GM12878 (cell line): ENCODE measurements at regions not wholly inside any gene's neighbourhood (a gene's known extent, or its start where the extent isn't known, plus 50 kb on each side); places are given as distances from the start of the nearest gene placed in this dataset.

Experiments
- ATAC-seq: fragments of 200-7000 bp; cut with Tn5 transposase; 3 replicates; pipeline ENCODE4 v1.9.1; 2020; ENCODE audit warnings: mild to moderate bottlenecking, moderate library complexity
- BruUV-seq: library from RNA; stranded (reverse); fragments of 400-500 nt; replicated peaks from 2 replicates; lab custom pipeline; 2021; lab: Mats Ljungman, UMichigan
- CTCF ChIA-PET: fragments of 300-600 bp; sonication (Branson Sonifier 250); formaldehyde crosslinking; extraction: SDS; loops from one replicate; lab custom pipeline; 2021; ENCODE audit warnings: inconsistent platforms; lab: Yijun Ruan, JAX
- POLR2A ChIA-PET: fragments of 350-600 bp; formaldehyde crosslinking; extraction: SDS; loops from one replicate; lab custom pipeline; 2021; ENCODE audit warnings: inconsistent platforms; lab: Charles Lee
- RAD21 ChIA-PET: fragments of 300-600 bp; sonication (Branson Sonifier 250); formaldehyde crosslinking; loops from one replicate; lab custom pipeline; 2023; ENCODE audit warnings: antibody characterized with exemption; ENCODE audit not compliant: unreplicated experiment; lab: Charles Lee
- SMC1A ChIA-PET: fragments of 300-600 bp; sonication (Branson Sonifier 250); formaldehyde crosslinking; loops from one replicate; lab custom pipeline; 2023; ENCODE audit not compliant: unreplicated experiment, uncharacterized antibody; lab: Charles Lee
- DNase-seq: peaks from one replicate; pipeline ENCODE4 v3.0.0-alpha.2; 2011; ENCODE audit warnings: low read depth, low spot score
- FAIRE-seq: peaks from 3 replicates; lab custom pipeline; 2011; peaks lifted over from hg19 to GRCh38; lab: Jason Lieb, UNC
- H2AFZ ChIP-seq: 2 replicates; pipeline ENCODE4 v1.6.0; 2011; ENCODE audit warnings: low read depth, low read length, control low read depth; ENCODE audit not compliant: control insufficient read depth
- H3K27ac ChIP-seq: 2 replicates; pipeline ENCODE4 v1.5.1; 2011; ENCODE audit warnings: control low read depth; ENCODE audit not compliant: control insufficient read depth, insufficient read depth
- H3K27me3 ChIP-seq, 2 experiments: replicated peaks in 1 of 2; 2 replicates each; pipeline versions ENCODE4 v1.6.0 to v1.6.1; 2011; ENCODE audit warnings: low read length in 1 of 2; ENCODE audit not compliant: control insufficient read depth in 2 of 2, insufficient read depth in 2 of 2
- H3K36me3 ChIP-seq, 2 experiments: 2 replicates each; pipeline ENCODE4 v1.5.1; 2011; ENCODE audit warnings: low read length in 1 of 2; ENCODE audit not compliant: control insufficient read depth in 2 of 2, insufficient read depth in 2 of 2
- H3K4me1 ChIP-seq: 2 replicates; pipeline ENCODE4 v1.6.1; 2011; ENCODE audit warnings: mild to moderate bottlenecking, low read length, moderate library complexity, mixed read lengths; ENCODE audit not compliant: control insufficient read depth, insufficient read depth
- H3K4me2 ChIP-seq: 2 replicates; pipeline ENCODE4 v1.6.0; 2011; ENCODE audit warnings: control low read depth; ENCODE audit not compliant: control insufficient read depth, insufficient read depth
- H3K4me3 ChIP-seq: fragments of 200-600 bp; sonication (generic); 2 replicates; pipeline ENCODE4 v1.5.1; 2016
- H3K79me2 ChIP-seq: 2 replicates; pipeline ENCODE4 v1.6.0; 2011; ENCODE audit warnings: low read length; ENCODE audit not compliant: control insufficient read depth, insufficient read depth
- H3K9ac ChIP-seq: 2 replicates; pipeline ENCODE4 v1.8.0; 2011; ENCODE audit warnings: low read length, control low read depth, mixed read lengths; ENCODE audit not compliant: control insufficient read depth, insufficient read depth
- H3K9me3 ChIP-seq: replicated peaks from 3 replicates; pipeline ENCODE4 v1.5.1; 2011; ENCODE audit warnings: mild to moderate bottlenecking, low read length; ENCODE audit not compliant: control insufficient read depth, insufficient read depth
- H4K20me1 ChIP-seq: 2 replicates; pipeline ENCODE4 v1.6.0; 2011; ENCODE audit not compliant: control insufficient read depth, insufficient read depth
- ATF7 ChIP-seq: fragments of 450-650 bp; IDR thresholded peaks from 2 replicates; pipeline ENCODE4 v1.6.1; 2016; ENCODE audit warnings: low read depth, mild to moderate bottlenecking
- EED ChIP-seq: sonication (generic); IDR thresholded peaks from 2 replicates; pipeline ENCODE4 v1.6.1; 2016; ENCODE audit warnings: antibody characterized with exemption, low read depth
- EZH2 ChIP-seq: IDR thresholded peaks from 2 replicates; pipeline ENCODE4 v1.6.1; 2012; ENCODE audit warnings: low read depth, mild to moderate bottlenecking, control low read depth, inconsistent platforms, low read length, borderline replicate concordance; ENCODE audit not compliant: control insufficient read depth
- HCFC1 ChIP-seq: fragments of 150-350 bp; IDR thresholded peaks from 2 replicates; pipeline ENCODE4 v1.6.1; 2014; ENCODE audit warnings: low read length
- HDAC2 ChIP-seq: fragments of 200-600 bp; sonication (generic); IDR thresholded peaks from 2 replicates; pipeline ENCODE4 v1.6.1; 2017
- MYC ChIP-seq: IDR thresholded peaks from 2 replicates; pipeline ENCODE4 v1.6.1; 2011; ENCODE audit warnings: mild to moderate bottlenecking, low read length, moderate library complexity, inconsistent platforms; ENCODE audit not compliant: insufficient read depth, insufficient replicate concordance, insufficient read length, severe bottlenecking
- PAX8 ChIP-seq: fragments of 450-650 bp; IDR thresholded peaks from 2 replicates; pipeline ENCODE4 v1.6.1; 2017; ENCODE audit warnings: mild to moderate bottlenecking, moderate library complexity
- RFX5 ChIP-seq: IDR thresholded peaks from 2 replicates; pipeline ENCODE4 v1.6.1; 2011; ENCODE audit warnings: low read depth, low read length, improper control_type of control experiment
- RUNX3 ChIP-seq: IDR thresholded peaks from 2 replicates; pipeline ENCODE4 v1.6.1; 2012; ENCODE audit warnings: low read length, inconsistent platforms
- SMAD5 ChIP-seq: IDR thresholded peaks from 2 replicates; pipeline ENCODE4 v1.6.1; 2016; ENCODE audit warnings: antibody characterized with exemption, low read depth
- SPI1 ChIP-seq: IDR thresholded peaks from 2 replicates; pipeline ENCODE4 v1.6.1; 2011; ENCODE audit warnings: low read depth, mild to moderate bottlenecking, low read length, moderate library complexity, borderline replicate concordance; ENCODE audit not compliant: insufficient read depth
- SREBF2 ChIP-seq: IDR thresholded peaks from 2 replicates; pipeline ENCODE4 v1.6.1; 2012; ENCODE audit warnings: mild to moderate bottlenecking, low read length
- TCF3 ChIP-seq: IDR thresholded peaks from 2 replicates; pipeline ENCODE4 v1.6.1; 2012; ENCODE audit warnings: low read depth, mild to moderate bottlenecking, low read length, borderline replicate concordance; ENCODE audit not compliant: insufficient read depth
- WGBS: methylation state at CpG from one replicate; pipeline ENCODE4 v1.1.6; 2016; ENCODE audit warnings: low lambda C conversion rate; ENCODE audit not compliant: insufficient replicate concordance, insufficient coverage; ENCODE audit errors: missing lambda C conversion rate; 5-methylcytosine and 5-hydroxymethylcytosine counted together
- in situ Hi-C: fragments of 300-500 bp; cut with MboI; formaldehyde crosslinking; loops from 9 replicates; pipeline ENCODE4 v1.14.3; 2018; ENCODE audit warnings: mixed read lengths
- intact Hi-C: fragments of 100-400 bp; cut with micrococcal nuclease; formaldehyde crosslinking; loops from one replicate; pipeline ENCODE4 v1.14.2; 2022; ENCODE audit not compliant: unreplicated experiment
- TF ChIP-seq, protein P1 (sequence below): fragments of 150-350 bp; IDR thresholded peaks from 2 replicates; pipeline ENCODE4 v1.6.1; 2016; ENCODE audit warnings: low read depth, low read length
- TF ChIP-seq, protein P2 (sequence below): fragments of 450-650 bp; IDR thresholded peaks from 2 replicates; pipeline ENCODE4 v1.6.1; 2014; ENCODE audit warnings: mild to moderate bottlenecking

DNA sequence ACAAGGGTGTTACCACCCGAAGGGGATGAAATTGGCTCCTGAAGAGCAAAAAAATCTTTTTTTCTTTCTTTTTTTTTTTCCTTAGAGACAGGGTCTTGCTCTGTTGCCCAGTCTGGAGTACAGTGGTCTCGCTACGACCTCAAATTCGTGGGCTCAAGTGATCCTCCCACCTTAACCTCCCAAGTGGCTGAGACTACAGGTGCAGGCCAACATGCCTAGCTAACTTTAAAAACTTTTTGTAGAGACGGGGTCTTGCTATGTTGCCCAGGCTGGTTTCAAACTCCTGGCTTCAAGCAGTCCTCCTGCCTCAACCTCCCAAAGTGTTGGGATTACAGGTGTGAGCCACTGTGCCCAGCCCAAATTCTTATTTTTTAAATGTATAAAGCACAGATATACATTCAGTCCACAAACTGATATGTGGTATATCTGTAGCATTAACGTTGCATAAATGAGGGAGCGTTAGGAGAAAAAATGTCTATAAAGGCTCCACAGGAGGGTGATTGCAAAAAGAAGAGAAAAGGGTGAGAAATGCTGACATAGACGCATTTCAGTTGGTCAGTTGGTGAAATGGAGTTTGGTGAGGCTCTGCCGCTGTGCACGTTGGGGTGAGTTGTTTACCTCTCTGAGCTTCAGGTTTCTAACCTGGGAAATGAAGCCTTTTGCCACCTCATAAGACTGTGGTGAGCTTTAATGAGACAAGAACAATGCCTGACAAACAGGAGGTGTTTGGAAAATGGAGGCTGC lies 100.7 kb upstream of the PODXL start (continued):
- no peak for TF ChIP-seq HCFC1
- TF ChIP-seq, protein P1, sequence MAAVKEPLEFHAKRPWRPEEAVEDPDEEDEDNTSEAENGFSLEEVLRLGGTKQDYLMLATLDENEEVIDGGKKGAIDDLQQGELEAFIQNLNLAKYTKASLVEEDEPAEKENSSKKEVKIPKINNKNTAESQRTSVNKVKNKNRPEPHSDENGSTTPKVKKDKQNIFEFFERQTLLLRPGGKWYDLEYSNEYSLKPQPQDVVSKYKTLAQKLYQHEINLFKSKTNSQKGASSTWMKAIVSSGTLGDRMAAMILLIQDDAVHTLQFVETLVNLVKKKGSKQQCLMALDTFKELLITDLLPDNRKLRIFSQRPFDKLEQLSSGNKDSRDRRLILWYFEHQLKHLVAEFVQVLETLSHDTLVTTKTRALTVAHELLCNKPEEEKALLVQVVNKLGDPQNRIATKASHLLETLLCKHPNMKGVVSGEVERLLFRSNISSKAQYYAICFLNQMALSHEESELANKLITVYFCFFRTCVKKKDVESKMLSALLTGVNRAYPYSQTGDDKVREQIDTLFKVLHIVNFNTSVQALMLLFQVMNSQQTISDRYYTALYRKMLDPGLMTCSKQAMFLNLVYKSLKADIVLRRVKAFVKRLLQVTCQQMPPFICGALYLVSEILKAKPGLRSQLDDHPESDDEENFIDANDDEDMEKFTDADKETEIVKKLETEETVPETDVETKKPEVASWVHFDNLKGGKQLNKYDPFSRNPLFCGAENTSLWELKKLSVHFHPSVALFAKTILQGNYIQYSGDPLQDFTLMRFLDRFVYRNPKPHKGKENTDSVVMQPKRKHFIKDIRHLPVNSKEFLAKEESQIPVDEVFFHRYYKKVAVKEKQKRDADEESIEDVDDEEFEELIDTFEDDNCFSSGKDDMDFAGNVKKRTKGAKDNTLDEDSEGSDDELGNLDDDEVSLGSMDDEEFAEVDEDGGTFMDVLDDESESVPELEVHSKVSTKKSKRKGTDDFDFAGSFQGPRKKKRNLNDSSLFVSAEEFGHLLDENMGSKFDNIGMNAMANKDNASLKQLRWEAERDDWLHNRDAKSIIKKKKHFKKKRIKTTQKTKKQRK = no peak
- TF ChIP-seq RFX5 = no peak

DNA sequence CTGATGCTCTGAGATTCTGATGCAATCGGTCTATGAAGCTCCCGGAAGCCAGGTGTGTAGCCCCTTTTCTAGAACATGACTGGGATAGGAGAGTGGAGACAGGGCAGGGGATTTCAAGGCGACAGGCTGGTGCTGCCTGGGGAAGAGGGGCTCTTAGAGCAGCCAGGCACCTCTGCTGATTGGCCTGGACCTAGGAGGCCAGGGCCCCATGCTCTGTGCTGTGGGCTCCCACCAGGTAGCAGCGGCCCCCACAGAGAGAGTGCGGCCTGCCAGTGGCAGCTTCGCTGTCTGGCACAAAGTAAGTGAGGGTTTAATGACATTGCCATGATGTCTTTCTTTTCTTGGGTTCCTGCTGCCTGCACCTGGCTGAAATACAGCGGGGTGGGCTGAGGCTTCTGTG lies 99.4 kb upstream of the PODXL start:
- Histone ChIP-seq H3K4me1 (no peaks in the 10 kb centered on the region), H3K9me3 (no peaks in the 10 kb centered on the region), H3K4me3 (no peak overlapping the region), H3K27me3 (no peaks in the 10 kb centered on the region), H3K27ac (no peak overlapping the region), H4K20me1 (no peaks in the 10 kb centered on the region), H3K36me3 (no peaks in the 10 kb centered on the region), H2AFZ (no peak overlapping the region), H3K4me2 (no peak overlapping the region), H3K79me2 (no peaks in the 10 kb centered on the region), H3K9ac (no peak overlapping the region)
- intact Hi-C loops = loop anchor here (10.0 kb wide), 1 partner anchor 111 kb away; no protein-coding TSS in a partner anchor
- POLR2A ChIA-PET = interaction anchor here (0.6 kb wide), 1 partner anchor 57 kb away, joined by 3 read pairs; no protein-coding TSS in a partner anchor
- RAD21 ChIA-PET = no interaction called here
- FAIRE-seq (no peak), DNase-seq (no peak), ATAC-seq (no peak)
- SMC1A ChIA-PET = interaction anchor here (1.1 to 1.9 kb wide), 3 partner anchors 12 to 110 kb away, joined by 3 to 5 read pairs (median 3); no protein-coding TSS in a partner anchor
- in situ Hi-C loops = loop anchor here (5.0 kb wide), 1 partner anchor 144 kb away; no protein-coding TSS in a partner anchor
- CTCF ChIA-PET = interaction anchor here (0.6 to 3.8 kb wide), 6 partner anchors 11 to 494 kb away, joined by 3 to 22 read pairs (median 10); no protein-coding TSS in a partner anchor
- BruUV-seq = no TSS peak
- WGBS = 18% methylated on average over 7 of the region's 7 CpGs
- TF ChIP-seq RFX5 = no peak
- no peak for TF ChIP-seq SREBF2
- no peak for TF ChIP-seq ATF7
- TF ChIP-seq, protein P1 = no peak
- no peak for TF ChIP-seq EED
- TF ChIP-seq SPI1 = no peak
- TF ChIP-seq, protein P2, sequence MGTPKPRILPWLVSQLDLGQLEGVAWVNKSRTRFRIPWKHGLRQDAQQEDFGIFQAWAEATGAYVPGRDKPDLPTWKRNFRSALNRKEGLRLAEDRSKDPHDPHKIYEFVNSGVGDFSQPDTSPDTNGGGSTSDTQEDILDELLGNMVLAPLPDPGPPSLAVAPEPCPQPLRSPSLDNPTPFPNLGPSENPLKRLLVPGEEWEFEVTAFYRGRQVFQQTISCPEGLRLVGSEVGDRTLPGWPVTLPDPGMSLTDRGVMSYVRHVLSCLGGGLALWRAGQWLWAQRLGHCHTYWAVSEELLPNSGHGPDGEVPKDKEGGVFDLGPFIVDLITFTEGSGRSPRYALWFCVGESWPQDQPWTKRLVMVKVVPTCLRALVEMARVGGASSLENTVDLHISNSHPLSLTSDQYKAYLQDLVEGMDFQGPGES = no peak
- no peak for TF ChIP-seq MYC
- TF ChIP-seq PAX8 = no peak
- TF ChIP-seq EZH2 = no peak
- no peak for TF ChIP-seq HDAC2
- TF ChIP-seq TCF3 = no peak
- TF ChIP-seq SMAD5 = no peak
- no peak for TF ChIP-seq RUNX3
